ENCODE measurements at regions not wholly inside any gene's neighbourhood (a gene's known extent, or its start where the extent isn't known, plus 50 kb on each side); places are given as distances from the start of the nearest gene placed in this dataset.

DNA sequence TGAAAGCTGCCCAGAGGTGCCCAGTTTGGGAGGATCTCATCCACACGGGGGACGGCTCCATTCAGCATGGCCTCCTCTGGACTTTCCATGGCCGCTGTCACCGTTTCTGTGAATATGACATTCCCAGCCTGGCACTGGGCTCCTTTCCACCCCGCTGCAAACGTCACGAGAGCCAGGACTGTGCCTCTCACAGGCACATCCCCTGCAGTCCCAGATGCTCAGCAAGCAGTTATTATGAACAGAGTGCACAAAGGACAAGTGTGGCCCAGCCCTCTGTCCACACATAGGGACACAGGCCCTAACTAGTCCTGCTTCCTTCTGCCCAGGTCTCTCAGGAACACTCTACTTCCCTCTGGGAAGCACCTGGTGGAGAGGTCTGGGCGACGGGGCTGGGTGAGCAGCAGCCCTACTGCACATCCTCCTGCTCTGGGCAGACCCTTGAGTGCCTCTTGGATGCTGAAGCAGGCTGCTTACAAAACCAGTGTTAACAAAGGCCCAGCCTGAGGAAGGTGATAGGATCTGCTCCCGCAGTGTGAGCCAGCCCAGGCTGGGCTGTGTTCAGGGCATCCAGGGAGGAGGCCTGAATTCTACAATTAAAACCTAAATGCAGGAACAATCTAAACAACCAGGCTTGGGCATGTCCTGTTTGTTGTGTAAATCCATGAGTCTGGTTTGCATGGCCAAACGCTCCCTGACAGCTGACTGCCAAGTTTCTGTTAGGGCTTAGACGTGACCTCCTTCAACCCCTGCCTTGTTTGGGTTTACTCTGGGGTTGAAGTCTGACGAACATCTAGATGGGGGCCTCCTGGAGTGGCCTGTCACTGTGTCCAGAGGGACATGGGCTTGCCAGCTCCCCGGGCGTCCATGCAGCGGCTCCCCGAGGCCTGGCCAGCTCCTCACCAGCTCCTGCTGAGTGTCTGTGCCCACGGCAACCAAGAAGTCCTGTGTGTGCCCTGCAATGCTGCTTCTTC is 269.8 kb downstream of the GADD45G start:
- Histone ChIP-seq H4K20me1 (ENCODE audit: insufficient read depth, low read length) (no peaks in the 10 kb centered on the region), H3K4me1 (ENCODE audit: insufficient read depth, low read length, poor library complexity, severe bottlenecking) (no peaks in the 10 kb centered on the region), H2AFZ (ENCODE audit: low read length) (no peak overlapping the region), H3K9me2 (ENCODE audit: insufficient read depth, low read length) (no peaks in the 10 kb centered on the region), H3K4me3 (ENCODE audit: low read depth, low read length, poor library complexity, severe bottlenecking) (no peak overlapping the region), H3K27ac (ENCODE audit: low read depth, low read length, poor library complexity, severe bottlenecking) (no peak overlapping the region), H3K79me2 (ENCODE audit: insufficient read depth, low read depth, low read length) (no peaks in the 10 kb centered on the region), H3K36me3 (ENCODE audit: insufficient read depth, low read length) (no peaks in the 10 kb centered on the region), H3K4me2 (ENCODE audit: low read length) (no peak overlapping the region), H3K9me3 (ENCODE audit: low read length) (no peaks in the 10 kb centered on the region)
- DNase-seq (ENCODE audit: low spot score): no peak
- TF ChIP-seq, protein P1, sequence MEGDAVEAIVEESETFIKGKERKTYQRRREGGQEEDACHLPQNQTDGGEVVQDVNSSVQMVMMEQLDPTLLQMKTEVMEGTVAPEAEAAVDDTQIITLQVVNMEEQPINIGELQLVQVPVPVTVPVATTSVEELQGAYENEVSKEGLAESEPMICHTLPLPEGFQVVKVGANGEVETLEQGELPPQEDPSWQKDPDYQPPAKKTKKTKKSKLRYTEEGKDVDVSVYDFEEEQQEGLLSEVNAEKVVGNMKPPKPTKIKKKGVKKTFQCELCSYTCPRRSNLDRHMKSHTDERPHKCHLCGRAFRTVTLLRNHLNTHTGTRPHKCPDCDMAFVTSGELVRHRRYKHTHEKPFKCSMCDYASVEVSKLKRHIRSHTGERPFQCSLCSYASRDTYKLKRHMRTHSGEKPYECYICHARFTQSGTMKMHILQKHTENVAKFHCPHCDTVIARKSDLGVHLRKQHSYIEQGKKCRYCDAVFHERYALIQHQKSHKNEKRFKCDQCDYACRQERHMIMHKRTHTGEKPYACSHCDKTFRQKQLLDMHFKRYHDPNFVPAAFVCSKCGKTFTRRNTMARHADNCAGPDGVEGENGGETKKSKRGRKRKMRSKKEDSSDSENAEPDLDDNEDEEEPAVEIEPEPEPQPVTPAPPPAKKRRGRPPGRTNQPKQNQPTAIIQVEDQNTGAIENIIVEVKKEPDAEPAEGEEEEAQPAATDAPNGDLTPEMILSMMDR (conservative IDR thresholded peaks at IDR 0.05; ENCODE audit: low read length): no peak
- TF ChIP-seq EZH2phosphoT487 (IDR thresholded peaks at IDR 0.05; ENCODE audit: borderline replicate concordance, low read depth, low read length): no peak
- ChIA-PET POLR2A (no interaction called here), CTCF (ENCODE audit: unreplicated experiment) (no interaction called here)
- intact Hi-C loops (cut with micrococcal nuclease; ENCODE audit: unreplicated experiment): no loop called here
- BruUV-seq (replicated peaks): no TSS peak

DNA sequence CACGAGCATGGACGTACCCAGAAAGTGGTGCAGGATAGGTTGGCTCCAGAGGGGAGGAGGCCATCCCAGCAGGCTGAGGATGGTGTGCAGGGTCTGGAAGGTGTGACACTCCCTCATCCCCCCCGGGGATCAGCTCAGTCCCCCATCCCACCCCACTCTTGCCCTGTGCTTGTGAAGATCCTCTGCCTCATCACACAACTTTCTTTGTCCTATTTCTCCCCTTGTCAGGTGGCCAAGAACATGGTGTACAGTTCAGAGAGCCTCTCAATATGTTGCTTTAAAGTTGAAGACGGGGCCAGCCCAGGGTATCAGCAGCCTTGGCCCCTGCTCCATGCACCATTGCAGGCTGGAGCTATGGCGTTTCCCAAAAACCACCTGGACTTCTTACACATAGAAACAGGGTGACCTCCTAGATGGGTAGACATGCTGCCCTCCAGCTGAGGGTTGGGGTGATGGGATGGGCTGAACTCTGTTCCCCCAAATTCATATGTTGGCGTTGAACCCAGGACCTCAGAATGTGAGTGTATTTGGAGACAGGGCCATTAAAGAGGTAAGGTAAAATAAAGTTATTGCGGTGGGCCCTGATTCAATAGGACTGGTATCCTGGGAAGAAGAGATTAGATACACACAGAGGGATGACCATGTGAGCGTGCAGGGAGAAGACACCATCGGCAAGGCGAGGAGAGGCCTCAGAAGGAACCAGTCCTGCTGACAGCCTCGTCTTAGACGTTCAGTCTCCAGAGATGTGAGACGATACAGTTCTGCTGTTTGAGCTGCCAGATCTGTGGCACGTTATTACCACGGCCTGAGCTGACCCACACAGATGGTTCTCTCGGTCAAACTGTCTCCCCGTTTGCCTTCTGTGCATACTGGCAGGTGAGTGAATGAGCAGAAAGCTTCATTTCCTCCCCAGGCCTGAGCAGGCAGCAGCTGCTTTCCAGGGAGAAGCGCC is 272.5 kb downstream of the GADD45G start:
- H3K27ac ChIP-seq (ENCODE audit: low read depth, low read length, poor library complexity, severe bottlenecking): no peak overlapping the region
- no peaks in the 10 kb centered on the region for H4K20me1 ChIP-seq (ENCODE audit: insufficient read depth, low read length)
- H3K4me1 ChIP-seq (ENCODE audit: insufficient read depth, low read length, poor library complexity, severe bottlenecking): no peaks in the 10 kb centered on the region
- no peak overlapping the region for H3K4me3 ChIP-seq (ENCODE audit: low read depth, low read length, poor library complexity, severe bottlenecking)
- ChIA-PET POLR2A (interaction anchor here (0.7 to 1.1 kb wide), 2 partner anchors 10 to 944 kb away, joined by 3 to 4 read pairs; no protein-coding TSS in a partner anchor), CTCF (ENCODE audit: unreplicated experiment) (no interaction called here)
- no peak overlapping the region for H2AFZ ChIP-seq (ENCODE audit: low read length)
- no TSS peak for BruUV-seq (replicated peaks)
- TF ChIP-seq, protein P1 (conservative IDR thresholded peaks at IDR 0.05; ENCODE audit: low read length): no peak
- no peak for TF ChIP-seq EZH2phosphoT487 (IDR thresholded peaks at IDR 0.05; ENCODE audit: borderline replicate concordance, low read depth, low read length)
- no peak for DNase-seq (ENCODE audit: low spot score)
- no peaks in the 10 kb centered on the region for H3K79me2 ChIP-seq (ENCODE audit: insufficient read depth, low read depth, low read length)
- no peaks in the 10 kb centered on the region for H3K9me3 ChIP-seq (ENCODE audit: low read length)
- no peak overlapping the region for H3K4me2 ChIP-seq (ENCODE audit: low read length)
- H3K36me3 ChIP-seq (ENCODE audit: insufficient read depth, low read length): no peaks in the 10 kb centered on the region
- H3K9me2 ChIP-seq (ENCODE audit: insufficient read depth, low read length): no peaks in the 10 kb centered on the region
- intact Hi-C loops (cut with micrococcal nuclease; ENCODE audit: unreplicated experiment): no loop called here

Data from OCI-LY7 (cell line).